ENCODE measurements at regions not wholly inside any gene's neighbourhood (a gene's known extent, or its start where the extent isn't known, plus 50 kb on each side); places are given as distances from the start of the nearest gene placed in this dataset.
"Not testable (repeated sequence)": the region's sequence is repeated elsewhere in the genome, so short reads cannot be mapped to it uniquely, and the experiment has no call there.

- no peak overlapping the region for H3K4me3 ChIP-seq (ENCODE audit: low read depth, low read length)
- TF ChIP-seq CTCF (IDR thresholded peaks at IDR 0.05; ENCODE audit: insufficient read depth, low read depth, low read length) = no peak
- DNase-seq (ENCODE audit: low read depth) = no peak
Observed at GRCh38 chr12:129971721-129972120, 67.9 kb upstream of the TMEM132D start.

DNA sequence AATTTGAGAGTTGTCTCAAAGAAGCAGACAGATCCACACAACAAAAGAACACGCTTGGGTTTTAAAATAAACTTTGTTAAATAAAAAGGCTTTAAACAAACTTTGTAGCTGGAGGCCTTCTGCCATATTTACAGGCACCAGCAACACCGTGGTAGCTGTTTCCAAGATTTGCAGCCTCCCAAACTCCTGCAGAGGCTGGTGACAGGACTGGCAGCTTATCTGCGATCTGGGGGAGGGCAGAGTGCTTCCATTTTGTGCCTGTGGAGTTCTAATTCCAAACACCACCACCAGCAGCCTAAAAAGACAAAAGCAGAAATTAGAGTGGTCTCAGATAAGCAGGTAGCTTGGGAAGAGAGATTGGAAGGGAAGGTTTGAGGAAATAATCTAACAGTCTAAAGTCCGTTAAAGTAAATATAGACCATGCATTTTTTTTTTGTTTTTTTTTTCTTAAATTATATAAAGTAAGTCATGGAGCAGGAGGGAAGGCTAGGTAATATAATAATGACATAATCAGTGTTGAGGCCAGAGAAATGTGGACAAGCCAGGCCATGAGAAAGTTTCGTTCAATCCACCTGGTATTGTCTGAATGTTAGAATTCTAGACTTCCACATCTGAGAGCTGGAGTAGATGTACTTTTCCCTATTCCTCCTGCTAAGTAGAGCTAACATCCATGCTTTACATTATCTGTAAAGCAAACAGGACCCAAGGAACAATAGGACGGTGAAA is 69.6 kb upstream of the TMEM132D start:
- no peak for DNase-seq (ENCODE audit: low read depth)
- no peak for TF ChIP-seq CTCF (IDR thresholded peaks at IDR 0.05; ENCODE audit: insufficient read depth, low read depth, low read length)
- no peak overlapping the region for H3K4me3 ChIP-seq (ENCODE audit: low read depth, low read length)

- DNase-seq (ENCODE audit: low read depth) = no peak
- no peak for TF ChIP-seq CTCF (IDR thresholded peaks at IDR 0.05; ENCODE audit: insufficient read depth, low read depth, low read length)
- no peak overlapping the region for H3K4me3 ChIP-seq (ENCODE audit: low read depth, low read length)
Observed at GRCh38 chr12:129984106-129984505, 80.3 kb upstream of the TMEM132D start.

GRCh38 chr12:129987841-129988240 is 84.0 kb upstream of the TMEM132D start:
- no peak for TF ChIP-seq CTCF (IDR thresholded peaks at IDR 0.05; ENCODE audit: insufficient read depth, low read depth, low read length)
- no peak for DNase-seq (ENCODE audit: low read depth)
- H3K4me3 ChIP-seq (ENCODE audit: low read depth, low read length) = no peak overlapping the region

DNA sequence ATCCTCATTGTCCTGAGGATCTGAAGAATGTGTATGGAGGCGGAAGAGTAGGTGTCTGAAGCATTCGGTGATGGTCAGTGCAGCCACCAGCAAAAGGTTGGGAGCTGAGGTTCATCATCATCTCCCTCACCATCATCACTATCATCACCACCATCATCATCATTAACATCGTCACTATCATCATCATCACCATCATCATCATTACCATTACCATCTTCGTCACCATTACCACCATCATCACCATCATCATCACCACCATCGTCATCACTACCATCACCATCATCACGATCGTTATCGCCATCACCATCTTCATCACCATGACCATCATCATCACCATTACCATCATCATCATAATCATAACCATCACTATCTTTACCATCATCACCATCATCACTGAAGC is 90.8 kb upstream of the TMEM132D start:
- no peak overlapping the region for H3K4me3 ChIP-seq (ENCODE audit: low read depth, low read length)
- no peak for DNase-seq (ENCODE audit: low read depth)
- no peak for TF ChIP-seq CTCF (IDR thresholded peaks at IDR 0.05; ENCODE audit: insufficient read depth, low read depth, low read length)

- DNase-seq (ENCODE audit: low read depth) = no peak
- no peak overlapping the region for H3K4me3 ChIP-seq (ENCODE audit: low read depth, low read length)
- TF ChIP-seq CTCF (IDR thresholded peaks at IDR 0.05; ENCODE audit: insufficient read depth, low read depth, low read length) = no peak
Observed at GRCh38 chr12:129997239-129997638, 93.4 kb upstream of the TMEM132D start.

DNA sequence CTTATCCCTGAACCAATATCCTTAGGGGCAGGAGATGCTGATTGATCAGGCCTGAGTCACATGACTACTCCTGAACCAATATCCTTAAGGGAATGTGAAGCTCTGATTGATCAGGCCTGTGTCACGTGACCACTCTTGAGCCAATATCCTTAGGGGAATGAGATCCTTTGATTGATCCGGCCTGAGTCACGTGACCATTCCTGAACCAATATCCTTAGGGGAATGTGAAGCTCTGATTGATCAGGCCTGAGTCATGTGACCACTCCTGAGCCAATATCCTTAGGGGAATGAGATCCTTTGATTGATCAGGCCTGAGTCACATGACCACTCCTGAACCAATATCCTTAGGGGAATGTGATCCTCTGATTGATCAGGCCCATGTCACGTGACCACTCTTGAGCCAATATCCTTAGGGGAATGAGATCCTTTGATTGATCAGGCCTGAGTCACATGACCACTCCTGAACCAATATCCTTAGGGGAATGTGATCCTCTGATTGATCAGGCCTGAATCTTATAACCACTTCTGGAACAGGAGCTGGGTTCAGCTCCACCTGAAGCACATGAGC is 100.6 kb upstream of the TMEM132D start:
- DNase-seq (ENCODE audit: low read depth); H3K4me3 ChIP-seq (ENCODE audit: low read depth, low read length): not testable (repeated sequence)
